ENCODE measurements at regions not wholly inside any gene's neighbourhood (a gene's known extent, or its start where the extent isn't known, plus 50 kb on each side); places are given as distances from the start of the nearest gene placed in this dataset.
"Not testable (repeated sequence)": the region's sequence is repeated elsewhere in the genome, so short reads cannot be mapped to it uniquely, and the experiment has no call there.

GRCh38 chr13:24931450-24932251, 164.3 kb upstream of the PABPC3 start:
- DNase-seq: no peak

GRCh38 chr13:24933106-24934023, 162.6 kb upstream of the PABPC3 start:
- DNase-seq: not testable (repeated sequence)

- not testable (repeated sequence) for DNase-seq
These were observed 161.9 kb upstream of the PABPC3 start for GRCh38 chr13:24934024-24934385.

- DNase-seq: no peak
These were observed 157.0 kb upstream of the PABPC3 start for GRCh38 chr13:24938966-24939365.

DNA sequence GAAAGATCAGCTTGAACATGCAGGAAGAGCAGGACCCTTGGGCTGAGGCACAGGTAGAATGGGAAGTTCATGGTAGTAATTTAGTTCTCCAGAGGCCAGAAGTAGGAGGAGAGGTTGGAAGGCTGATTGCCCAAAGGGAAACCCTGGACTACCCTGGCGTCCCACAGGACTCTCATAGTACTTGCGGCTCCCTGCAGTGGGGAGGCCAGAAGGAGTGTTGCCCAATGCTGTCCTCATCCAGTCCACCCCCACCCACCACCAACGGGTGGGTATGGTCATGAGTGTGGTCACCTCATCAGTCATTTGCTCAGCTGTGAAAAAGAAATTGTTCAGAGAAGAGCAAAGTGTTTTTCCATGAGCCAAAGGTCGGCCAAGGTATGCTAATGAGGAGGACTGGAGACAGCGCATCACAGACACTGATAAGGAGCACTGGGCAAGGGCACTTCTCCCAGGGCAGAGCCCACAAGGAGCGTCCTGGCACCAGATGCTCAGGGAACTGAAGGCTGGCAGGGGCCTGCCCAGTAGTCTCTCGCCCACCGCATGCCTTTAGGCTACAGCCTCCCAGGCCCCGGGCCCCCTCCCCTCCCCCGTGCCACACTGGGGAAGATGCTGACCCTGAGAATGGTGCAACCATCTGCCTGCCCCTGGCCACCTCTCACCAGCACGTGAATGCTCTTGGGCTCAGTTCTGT, 154.8 kb upstream of the PABPC3 start:
- not testable (repeated sequence) for DNase-seq

DNA sequence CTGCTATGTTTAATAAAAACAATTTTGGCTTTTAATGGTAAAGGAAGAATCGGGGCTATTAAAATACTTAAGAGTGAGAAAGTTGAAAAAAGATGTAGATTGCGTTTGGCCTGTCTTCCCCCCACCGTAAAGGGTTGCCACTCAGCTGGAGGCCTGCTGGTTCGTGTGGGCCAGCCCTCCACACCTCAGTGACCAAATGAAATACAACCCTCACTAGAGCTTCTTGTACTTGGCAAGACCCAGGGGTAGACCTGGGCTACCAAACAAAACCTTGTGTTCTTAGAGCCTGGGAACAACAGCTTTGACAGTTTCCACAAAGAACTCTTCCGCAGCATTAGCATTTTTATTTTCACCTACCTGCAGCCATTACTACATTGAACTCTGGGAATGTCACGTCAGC, 152.8 kb upstream of the PABPC3 start:
- DNase-seq: no peak

DNA sequence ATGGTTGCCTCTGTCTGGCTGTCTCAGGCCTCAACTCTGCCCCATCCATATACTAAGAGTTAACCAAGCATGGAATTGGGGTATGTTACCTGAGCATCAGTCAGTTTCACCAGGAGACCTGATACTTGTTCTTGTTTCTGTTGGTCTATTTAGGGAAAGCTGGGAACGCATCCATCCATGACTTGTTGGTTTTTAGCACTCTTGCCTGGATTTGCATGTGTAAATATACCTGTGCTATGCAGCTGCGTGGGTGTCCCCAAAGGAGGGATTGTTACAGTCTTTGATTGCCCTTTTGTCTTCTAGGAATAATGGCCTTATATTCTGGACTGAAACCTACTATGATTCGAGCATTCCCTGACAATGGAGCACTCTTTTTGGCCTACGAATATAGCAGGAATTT, 151.9 kb upstream of the PABPC3 start:
- not testable (repeated sequence) for DNase-seq

DNA sequence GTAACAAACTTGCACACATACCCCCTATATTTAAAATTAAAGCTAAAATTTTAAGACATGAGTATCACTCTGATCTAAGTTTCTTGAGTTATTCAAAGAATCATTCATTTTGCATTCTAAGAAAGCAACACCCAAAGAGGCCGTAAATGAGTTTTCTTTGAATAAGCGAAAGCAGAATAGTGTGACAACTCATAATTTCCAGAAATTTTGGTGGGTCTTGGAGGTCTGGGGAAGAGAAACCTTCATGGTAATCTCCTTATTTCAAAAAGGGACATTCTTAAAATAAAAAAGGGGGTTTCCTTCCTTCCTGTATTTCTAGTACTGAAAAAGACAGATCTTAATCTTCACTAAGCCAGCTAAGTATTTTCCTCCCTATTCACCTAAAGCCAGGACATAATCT, 147.0 kb upstream of the PABPC3 start:
- not testable (repeated sequence) for DNase-seq

DNA sequence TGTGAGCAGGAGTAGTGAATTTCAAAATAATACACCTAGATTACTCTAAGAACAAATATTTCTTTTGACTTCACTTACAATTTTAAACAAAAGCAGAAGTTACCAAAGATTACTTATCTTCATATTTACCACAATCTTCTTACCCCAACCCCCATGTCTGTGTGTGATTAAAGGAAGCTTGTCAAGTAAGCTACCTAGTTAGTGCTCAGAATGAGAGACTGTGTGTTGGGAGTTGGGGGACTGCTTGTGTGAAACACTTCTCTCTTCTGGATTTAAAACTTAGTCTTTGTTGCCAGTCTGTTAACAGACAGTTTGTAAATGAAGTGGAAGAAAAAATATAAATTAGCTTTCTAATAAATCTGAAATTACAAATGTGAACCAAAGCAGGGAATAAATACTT, 145.3 kb upstream of the PABPC3 start:
- DNase-seq: not testable (repeated sequence)

GRCh38 chr13:24967970-24968369, 128.0 kb upstream of the PABPC3 start:
- DNase-seq: not testable (repeated sequence)

DNA sequence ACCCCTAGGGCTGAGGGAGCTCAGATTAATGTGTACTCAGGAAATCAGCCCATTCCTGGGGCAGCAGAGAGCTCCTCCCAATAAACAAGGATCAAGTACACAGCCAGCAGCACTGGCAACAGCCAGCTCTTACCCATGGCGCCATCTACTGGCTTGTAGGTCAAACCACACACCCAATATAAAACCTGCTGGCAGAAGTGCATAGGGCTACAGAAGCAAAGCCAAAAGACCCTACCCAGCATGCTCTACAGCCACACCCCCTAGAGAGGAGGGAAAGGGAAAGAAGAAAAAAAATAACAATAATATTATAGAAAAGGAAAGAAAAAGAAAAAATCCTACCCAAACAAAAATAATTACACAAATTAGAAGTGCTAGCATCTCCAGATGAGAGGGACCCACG, 127.5 kb upstream of the PABPC3 start:
- DNase-seq: peak in 1 of 2 experiments; percentile 7

DNA sequence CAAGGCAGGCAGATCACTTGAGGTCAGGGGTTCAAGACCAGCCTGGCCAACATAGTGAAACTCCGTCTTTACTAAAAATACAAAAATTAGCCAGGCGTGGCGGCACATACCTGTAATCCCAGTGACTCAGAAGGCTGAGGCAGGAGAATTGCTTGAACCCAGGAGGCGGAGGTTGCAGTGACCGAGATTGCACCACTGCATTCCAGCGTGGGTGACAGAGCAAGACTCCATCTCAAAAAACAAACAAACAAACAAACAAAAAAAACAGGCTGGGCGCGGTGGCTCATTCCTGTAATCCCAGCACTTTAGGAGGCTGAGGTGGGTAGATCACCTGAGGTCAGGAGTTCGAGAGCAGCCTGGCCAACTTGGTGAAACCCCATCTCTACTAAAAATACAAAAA, 122.8 kb upstream of the PABPC3 start:
- not testable (repeated sequence) for DNase-seq

GRCh38 chr13:24981181-24981803, 114.6 kb upstream of the PABPC3 start:
- DNase-seq: not testable (repeated sequence)

GRCh38 chr13:24982333-24982999, 113.5 kb upstream of the PABPC3 start:
- DNase-seq: no peak

DNA sequence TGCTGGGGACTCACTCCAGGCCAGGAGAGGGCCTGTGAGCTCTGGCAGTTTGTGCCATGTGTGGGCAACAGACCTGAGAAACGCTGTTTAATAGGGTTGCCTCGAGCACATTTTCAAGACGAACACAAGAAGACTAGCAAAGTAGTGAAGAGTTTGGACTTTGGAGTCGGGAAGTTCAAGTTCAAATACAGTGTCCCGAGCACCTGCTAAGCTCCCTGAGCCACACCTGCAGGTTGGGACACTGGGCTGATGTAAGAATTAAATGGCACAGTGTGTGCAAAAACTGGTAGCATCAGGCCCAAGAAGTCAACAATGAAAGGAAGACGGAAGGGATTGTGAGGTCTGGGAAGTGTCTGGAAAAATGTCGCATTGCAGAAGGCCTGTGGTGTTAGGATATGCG, 112.8 kb upstream of the PABPC3 start:
- no peak for DNase-seq

GRCh38 chr13:24984134-24984533, 111.8 kb upstream of the PABPC3 start:
- DNase-seq: no peak

GRCh38 chr13:24985107-24985506, 110.8 kb upstream of the PABPC3 start:
- DNase-seq: no peak

- DNase-seq: no peak
These were observed 110.0 kb upstream of the PABPC3 start for GRCh38 chr13:24985896-24986295.

DNA sequence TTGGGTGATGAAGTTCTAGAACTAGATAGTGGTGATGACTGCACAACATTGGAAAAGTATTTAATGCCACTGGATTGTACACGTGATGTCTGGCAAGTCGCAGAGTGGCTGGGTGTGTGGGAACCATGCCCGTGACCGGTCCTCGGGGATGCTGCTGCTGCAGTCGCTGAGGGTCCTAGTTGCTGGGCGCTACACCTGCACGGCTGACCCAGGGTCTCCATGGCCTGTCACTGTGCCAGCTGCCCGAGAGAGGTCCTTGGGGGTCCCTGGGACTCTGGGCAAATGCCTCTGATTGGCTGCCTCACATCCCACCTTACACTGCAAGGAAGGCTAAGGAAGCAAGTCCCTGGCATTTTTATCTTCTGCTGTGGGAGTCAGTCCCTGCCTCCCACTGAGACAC, 109.1 kb upstream of the PABPC3 start:
- DNase-seq: no peak

DNA sequence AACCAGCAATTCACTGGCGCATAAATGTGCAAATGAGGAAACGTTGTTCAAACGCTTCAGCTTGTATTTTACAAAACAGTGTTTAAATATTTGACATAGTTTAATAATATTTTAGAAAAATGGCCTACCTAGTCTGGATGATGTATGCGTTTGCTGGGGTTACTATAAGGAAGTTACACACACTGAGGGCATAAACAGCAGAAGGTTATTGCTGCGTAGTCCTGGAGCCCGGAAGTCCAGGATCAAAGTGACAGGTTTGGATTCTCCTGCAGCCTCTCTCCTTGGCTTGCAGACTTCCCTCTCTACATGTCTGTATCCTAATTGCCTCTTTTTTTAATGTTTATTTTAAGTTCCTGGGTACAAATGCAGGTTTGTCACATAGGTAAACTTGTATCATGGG, 106.0 kb upstream of the PABPC3 start:
- DNase-seq: not testable (repeated sequence)

DNA sequence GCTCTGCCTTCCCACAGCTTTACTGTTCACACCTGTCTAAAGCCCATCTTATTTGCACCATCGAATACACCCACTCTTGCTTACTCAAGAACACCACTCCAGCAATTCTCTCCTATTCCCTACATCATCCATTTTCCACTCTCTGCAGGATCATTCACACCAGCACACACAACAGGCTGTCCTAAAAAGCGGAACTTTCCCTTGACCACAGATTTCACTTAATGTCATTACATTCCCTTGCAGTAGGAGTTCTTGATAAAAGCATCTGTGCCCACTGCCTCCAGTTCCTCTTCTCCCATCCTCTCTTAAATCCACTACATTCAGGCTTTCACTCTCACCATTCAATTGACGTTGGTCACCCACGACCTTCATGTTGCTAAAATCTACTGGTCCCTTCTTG, 103.0 kb upstream of the PABPC3 start:
- not testable (repeated sequence) for DNase-seq

DNA sequence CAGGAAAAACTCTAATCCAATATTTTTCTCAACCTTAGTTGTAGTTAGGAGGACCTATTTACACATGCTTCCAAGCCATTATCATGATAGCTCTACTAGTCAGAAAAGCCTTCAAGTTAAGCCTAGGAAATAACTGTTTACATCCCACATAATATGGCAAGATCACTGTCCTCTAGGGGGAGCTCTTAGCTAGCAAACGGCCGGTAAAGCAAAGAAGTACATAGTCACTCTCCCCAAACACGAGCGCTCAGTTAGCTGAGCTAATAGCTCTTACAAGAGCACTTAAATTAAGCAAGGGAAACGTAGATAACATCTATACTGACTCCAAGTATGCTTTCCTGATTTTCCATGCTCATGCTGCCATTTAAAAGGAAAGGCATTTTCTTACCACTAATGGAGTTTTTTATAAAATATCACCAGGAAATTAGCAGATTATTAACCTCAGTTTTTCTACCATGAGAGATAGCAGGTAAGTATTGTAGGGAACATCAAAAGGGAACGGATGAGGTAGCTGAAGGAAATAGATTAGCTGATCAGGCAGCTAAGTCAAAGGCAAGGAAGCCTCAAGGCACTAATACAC, 100.6 kb upstream of the PABPC3 start:
- DNase-seq: peak; percentile 50 to 62

All from activated CD4-positive, alpha-beta T cell treated with anti-CD3 and anti-CD28 coated beads, Interleukin-2, amount 50 U/mL, for 48 hours (primary cell).